H1 (cell line): ENCODE measurements at regions not wholly inside any gene's neighbourhood (a gene's known extent, or its start where the extent isn't known, plus 50 kb on each side); places are given as distances from the start of the nearest gene placed in this dataset.
A peak's percentile ranks its signal among the peaks of the same experiment; 100 is the strongest.

Experiments used
- CTCF ChIA-PET: fragments of 300-600 bp; sonication (Branson Sonifier 250); formaldehyde crosslinking; loops from one replicate; lab custom pipeline; 2021; ENCODE audit not compliant: partially characterized antibody; lab: Charles Lee
- POLR2A ChIA-PET: fragments of 300-600 bp; sonication (Branson Sonifier 250); formaldehyde crosslinking; loops from one replicate; lab custom pipeline; 2021; ENCODE audit warnings: inconsistent platforms; ENCODE audit not compliant: partially characterized antibody; lab: Charles Lee
- DNase-seq, 2 experiments: peaks; one replicate each; pipeline versions ENCODE4 v3.0.0 to v3.0.0-alpha.2; 2010 to 2022; ENCODE audit warnings: low spot score in 2 of 2, low read depth in 1 of 2, mixed read lengths in 1 of 2
- FAIRE-seq: peaks from 2 replicates; lab custom pipeline; 2011; peaks lifted over from hg19 to GRCh38; lab: Jason Lieb, UNC
- H2AFZ ChIP-seq: 2 replicates; pipeline ENCODE4 v1.8.1; 2012; ENCODE audit warnings: low read length, inconsistent platforms
- H2AK5ac ChIP-seq: 2 replicates; pipeline ENCODE4 v1.6.1; 2013; ENCODE audit warnings: low read depth, low read length
- H2BK120ac ChIP-seq: replicated peaks from 2 replicates; pipeline ENCODE3; 2013; ENCODE audit warnings: low read depth, low read length, inconsistent platforms
- H2BK12ac ChIP-seq: 2 replicates; pipeline ENCODE4 v1.6.1; 2013; ENCODE audit warnings: low read depth, low read length
- H2BK15ac ChIP-seq: 2 replicates; pipeline ENCODE4 v1.6.1; 2013; ENCODE audit warnings: low read length
- H2BK20ac ChIP-seq: 2 replicates; pipeline ENCODE4 v1.6.1; 2013; ENCODE audit warnings: low read length
- H2BK5ac ChIP-seq: 2 replicates; pipeline ENCODE4 v1.6.1; 2013; ENCODE audit warnings: low read depth, low read length
- H3K14ac ChIP-seq: 2 replicates; pipeline ENCODE4 v1.6.1; 2013; ENCODE audit warnings: inconsistent platforms; ENCODE audit not compliant: insufficient read length
- H3K18ac ChIP-seq: 2 replicates; pipeline ENCODE4 v1.6.1; 2013; ENCODE audit warnings: low read length; ENCODE audit errors: extremely low read depth
- H3K23ac ChIP-seq: 2 replicates; pipeline ENCODE4 v1.6.1; 2013; ENCODE audit warnings: inconsistent platforms; ENCODE audit not compliant: insufficient read length
- H3K23me2 ChIP-seq: 2 replicates; pipeline ENCODE4 v1.6.1; 2013; ENCODE audit warnings: low read depth, low read length
- H3K27ac ChIP-seq: 2 replicates; pipeline ENCODE4 v1.6.1; 2011; ENCODE audit warnings: low read depth, low read length, inconsistent platforms
- H3K27me3 ChIP-seq, 4 experiments: replicated peaks in 1 of 4; 1 replicate in 1 of 4; 2 replicates in 3 of 4; pipeline versions ENCODE4 v1.6.1 to v1.8.1; 2011 to 2013; ENCODE audit warnings: low read length in 3 of 4, mild to moderate bottlenecking in 3 of 4, inconsistent platforms in 2 of 4, mixed read lengths in 2 of 4, moderate library complexity in 1 of 4; ENCODE audit not compliant: control insufficient read depth in 3 of 4, insufficient read depth in 3 of 4; ENCODE audit errors: extremely low read depth in 1 of 4
- H3K36me3 ChIP-seq, 4 experiments: 2 replicates each; pipeline versions ENCODE4 v1.6.1 to v1.8.1; 2011 to 2013; ENCODE audit warnings: mild to moderate bottlenecking in 4 of 4, low read length in 3 of 4, moderate library complexity in 2 of 4, control low read depth in 1 of 4, inconsistent platforms in 1 of 4; ENCODE audit not compliant: insufficient read depth in 4 of 4, control insufficient read depth in 2 of 4
- H3K4ac ChIP-seq: replicated peaks from 2 replicates; pipeline ENCODE3; 2013; ENCODE audit warnings: low read length, low read depth, mixed read lengths, inconsistent platforms; ENCODE audit not compliant: insufficient read length
- H3K4me1 ChIP-seq, 4 experiments: replicated peaks in 1 of 4; 1 replicate in 1 of 4; 2 replicates in 3 of 4; pipeline versions ENCODE4 v1.6.1 to v1.8.1; 2011 to 2013; ENCODE audit warnings: low read length in 3 of 4, inconsistent platforms in 2 of 4, mixed read lengths in 1 of 4; ENCODE audit not compliant: insufficient read depth in 4 of 4, control insufficient read depth in 3 of 4
- H3K4me2 ChIP-seq, 2 experiments: 2 replicates each; pipeline versions ENCODE4 v1.6.1 to v1.8.1; 2011 to 2013; ENCODE audit warnings: low read depth in 2 of 2, low read length in 2 of 2, control low read depth in 1 of 2, inconsistent platforms in 1 of 2, mild to moderate bottlenecking in 1 of 2; ENCODE audit not compliant: insufficient read depth in 1 of 2
- H3K4me3 ChIP-seq, 4 experiments: fragments of 200-600, 300-600 bp in 1 of 4; sonication (generic), shearing (Covaris generic), sonication (Bioruptor Twin) in 1 of 4; 2 replicates each; pipeline versions ENCODE4 v1.5.1 to v1.8.1; 2011 to 2016; ENCODE audit warnings: low read length in 4 of 4, low read depth in 3 of 4, control low read depth in 2 of 4, inconsistent platforms in 2 of 4, mild to moderate bottlenecking in 2 of 4, mixed read lengths in 1 of 4, moderate library complexity in 1 of 4; ENCODE audit not compliant: insufficient read depth in 2 of 4; ENCODE audit errors: extremely low read depth in 1 of 4
- H3K56ac ChIP-seq: replicated peaks from 2 replicates; pipeline ENCODE3; 2013; ENCODE audit warnings: low read depth, mild to moderate bottlenecking, mixed read lengths, low read length, inconsistent platforms; ENCODE audit not compliant: insufficient read length
- H3K79me1 ChIP-seq: 2 replicates; pipeline ENCODE4 v1.6.1; 2013; ENCODE audit warnings: low read depth, low read length, control low read depth
- H3K79me2 ChIP-seq, 2 experiments: 2 replicates each; pipeline versions ENCODE4 v1.6.1 to v1.8.1; 2012 to 2013; ENCODE audit warnings: low read length in 2 of 2, mild to moderate bottlenecking in 2 of 2, inconsistent platforms in 1 of 2; ENCODE audit not compliant: insufficient read depth in 2 of 2, control insufficient read depth in 1 of 2
- H3K9ac ChIP-seq, 4 experiments: replicated peaks in 1 of 4; 1 replicate in 1 of 4; 2 replicates in 3 of 4; pipeline versions ENCODE4 v1.6.1 to v1.8.1; 2011 to 2013; ENCODE audit warnings: low read depth in 3 of 4, low read length in 3 of 4, control low read depth in 2 of 4, mild to moderate bottlenecking in 2 of 4, moderate library complexity in 2 of 4, inconsistent platforms in 1 of 4; ENCODE audit errors: extremely low read depth in 1 of 4
- H3K9me3 ChIP-seq, 2 experiments: 2 replicates each; pipeline versions ENCODE4 v1.6.1 to v1.8.1; 2012 to 2013; ENCODE audit warnings: mild to moderate bottlenecking in 2 of 2, moderate library complexity in 2 of 2, control low read depth in 1 of 2, inconsistent platforms in 1 of 2, low read depth in 1 of 2, low read length in 1 of 2, mixed read lengths in 1 of 2; ENCODE audit not compliant: insufficient read depth in 2 of 2
- H4K20me1 ChIP-seq, 2 experiments: replicated peaks in 1 of 2; 2 replicates each; pipeline versions ENCODE3 to v1.8.1; 2011 to 2013; ENCODE audit warnings: inconsistent platforms in 2 of 2, low read length in 2 of 2, mild to moderate bottlenecking in 1 of 2; ENCODE audit not compliant: insufficient read depth in 2 of 2, control insufficient read depth in 1 of 2
- H4K5ac ChIP-seq: 2 replicates; pipeline ENCODE4 v1.6.1; 2013; ENCODE audit warnings: low read length, low read depth, mixed read lengths, inconsistent platforms; ENCODE audit not compliant: insufficient read length
- H4K8ac ChIP-seq: 2 replicates; pipeline ENCODE4 v1.8.0; 2013; ENCODE audit warnings: mild to moderate bottlenecking, moderate library complexity, low read length, inconsistent platforms; ENCODE audit not compliant: insufficient read depth; ENCODE audit errors: extremely low read depth
- H4K91ac ChIP-seq: replicated peaks from 2 replicates; pipeline ENCODE3; 2013; ENCODE audit warnings: low read length, mixed read lengths, inconsistent platforms; ENCODE audit not compliant: insufficient read length
- BACH1 ChIP-seq: IDR thresholded peaks from 2 replicates; pipeline ENCODE4 v1.6.1; 2012; ENCODE audit warnings: low read length, improper control_type of control experiment
- CEBPB ChIP-seq: IDR thresholded peaks from 2 replicates; pipeline ENCODE4 v1.6.1; 2012; ENCODE audit warnings: low read depth, low read length
- CHD2 ChIP-seq: IDR thresholded peaks from 2 replicates; pipeline ENCODE4 v1.6.1; 2012; ENCODE audit warnings: low read length, improper control_type of control experiment
- CREB1 ChIP-seq: IDR thresholded peaks from 2 replicates; pipeline ENCODE4 v1.6.1; 2012; ENCODE audit warnings: inconsistent platforms
- EP300 ChIP-seq, 2 experiments: IDR thresholded peaks; 1 replicate in 1 of 2; 2 replicates in 1 of 2; pipeline ENCODE4 v1.6.1; 2011 to 2012; ENCODE audit warnings: low read depth in 2 of 2, low read length in 2 of 2, mild to moderate bottlenecking in 2 of 2, borderline replicate concordance in 1 of 2, inconsistent platforms in 1 of 2, moderate library complexity in 1 of 2
- EZH2 ChIP-seq: fragments of 200-600 bp; sonication (generic); IDR thresholded peaks from 2 replicates; pipeline ENCODE4 v1.7.1; 2012; ENCODE audit warnings: low read depth, mild to moderate bottlenecking, moderate library complexity, low read length, inconsistent platforms; ENCODE audit not compliant: severe bottlenecking
- FOSL1 ChIP-seq: IDR thresholded peaks from 2 replicates; pipeline ENCODE4 v1.6.1; 2011; ENCODE audit warnings: mild to moderate bottlenecking, low read depth, low read length, moderate library complexity; ENCODE audit not compliant: insufficient read depth
- GTF2F1 ChIP-seq: IDR thresholded peaks from 2 replicates; pipeline ENCODE4 v1.6.1; 2012; ENCODE audit warnings: low read depth, low read length, improper control_type of control experiment, borderline replicate concordance
- NRF1 ChIP-seq: IDR thresholded peaks from 2 replicates; pipeline ENCODE4 v1.6.1; 2011; ENCODE audit warnings: mild to moderate bottlenecking, low read depth, low read length, improper control_type of control experiment
- POLR2A ChIP-seq, 2 experiments: IDR thresholded peaks; 1 replicate in 1 of 2; 2 replicates in 1 of 2; pipeline ENCODE4 v1.6.1; 2011; ENCODE audit warnings: low read depth in 2 of 2, low read length in 2 of 2, mild to moderate bottlenecking in 2 of 2; ENCODE audit errors: control extremely low read depth in 1 of 2
- SAP30 ChIP-seq: fragments of 300-600 bp; sonication (generic); IDR thresholded peaks from 2 replicates; pipeline ENCODE4 v1.7.1; 2012; ENCODE audit warnings: low read length, moderate library complexity, mild to moderate bottlenecking, inconsistent platforms; ENCODE audit not compliant: insufficient read depth, insufficient replicate concordance
- SIN3A ChIP-seq, 2 experiments: IDR thresholded peaks in 1 of 2; conservative IDR thresholded peaks in 1 of 2; 2 replicates each; pipeline ENCODE4 v1.6.1; 2011 to 2012; ENCODE audit warnings: low read length in 2 of 2, improper control_type of control experiment in 1 of 2, low read depth in 1 of 2, mild to moderate bottlenecking in 1 of 2
- SIX5 ChIP-seq: IDR thresholded peaks from 2 replicates; pipeline ENCODE4 v1.6.1; 2011; ENCODE audit warnings: mild to moderate bottlenecking, low read depth, low read length
- SP4 ChIP-seq: IDR thresholded peaks from 2 replicates; pipeline ENCODE4 v1.6.1; 2012; ENCODE audit warnings: low read length, inconsistent platforms
- YY1 ChIP-seq: IDR thresholded peaks from 2 replicates; pipeline ENCODE4 v1.6.1; 2011; ENCODE audit warnings: low read depth, mild to moderate bottlenecking, low read length
- ZNF274 ChIP-seq: IDR thresholded peaks from 2 replicates; pipeline ENCODE4 v1.7.0; 2012; ENCODE audit warnings: low read length, borderline replicate concordance; ENCODE audit errors: extremely low read depth
- WGBS, 2 experiments: shearing (Covaris generic) in 1 of 2; methylation state at CpG; one replicate each; pipeline versions ENCODE4 v1.1.6 to v1.1.7; 2013 to 2015; ENCODE audit warnings: low lambda C conversion rate in 2 of 2, mixed read lengths in 2 of 2, inconsistent platforms in 1 of 2, low coverage in 1 of 2, missing lambda C conversion rate in 1 of 2; ENCODE audit not compliant: insufficient replicate concordance in 2 of 2, insufficient coverage in 1 of 2, insufficient read length in 1 of 2; ENCODE audit errors: extremely low coverage in 1 of 2, missing lambda C conversion rate in 1 of 2; 5-methylcytosine and 5-hydroxymethylcytosine counted together

DNA sequence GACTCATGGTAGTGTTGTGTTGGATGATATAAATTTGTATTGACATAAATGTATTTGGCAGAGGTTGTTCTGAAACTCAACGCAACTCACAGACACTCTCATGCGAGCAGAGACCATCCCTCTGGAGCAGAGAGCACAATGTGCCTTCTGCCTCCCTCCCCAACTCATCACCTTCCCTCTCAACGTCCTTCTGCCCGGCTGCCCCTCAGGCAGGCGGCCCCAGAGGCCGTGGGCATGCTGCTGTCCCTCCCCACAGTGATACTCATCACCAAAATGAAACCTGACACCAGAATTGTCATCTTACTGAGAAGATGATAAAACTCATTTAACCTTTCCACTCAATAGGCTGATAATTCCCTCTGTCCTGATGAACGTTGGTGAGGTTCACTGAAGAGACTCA, 260.6 kb downstream of the ETS1 start:
- no peak overlapping the region for H3K4ac ChIP-seq
- H2BK120ac ChIP-seq, result no peak overlapping the region
- H3K4me1 ChIP-seq, result no peaks in the 10 kb centered on the region
- FAIRE-seq (no peak), DNase-seq (no peak)
- H4K5ac ChIP-seq, result no peak overlapping the region
- H2AK5ac ChIP-seq, result no peak overlapping the region
- no peak overlapping the region for H2BK20ac ChIP-seq
- H3K36me3 ChIP-seq, result no peaks in the 10 kb centered on the region
- no peak overlapping the region for H3K18ac ChIP-seq
- H3K9me3 ChIP-seq, result no peaks in the 10 kb centered on the region
- no peak overlapping the region for H2AFZ ChIP-seq
- no peak overlapping the region for H3K14ac ChIP-seq
- H4K20me1 ChIP-seq, result no peaks in the 10 kb centered on the region
- WGBS, 2 experiments, result 86% methylated on average over 7 of the region's 7 CpGs; no CpG with 5 or more reads in 1 of the 2 experiments
- H4K8ac ChIP-seq, result 0 out of 2 replicates have a peak overlapping the region, but pooled peaks have one; percentile 14
- H2BK12ac ChIP-seq, result no peak overlapping the region
- no peak overlapping the region for H3K4me3 ChIP-seq
- H3K79me1 ChIP-seq, result no peaks in the 10 kb centered on the region
- H3K9ac ChIP-seq, result no peak overlapping the region
- H2BK15ac ChIP-seq, result no peak overlapping the region
- no peaks in the 10 kb centered on the region for H3K27me3 ChIP-seq
- no peak overlapping the region for H3K56ac ChIP-seq
- POLR2A ChIA-PET, result no interaction called here
- CTCF ChIA-PET, result interaction anchor here (0.8 kb wide), 1 partner anchor 10 kb away, joined by 3 read pairs; no protein-coding TSS in a partner anchor
- H3K79me2 ChIP-seq, result no peaks in the 10 kb centered on the region
- no peak overlapping the region for H3K27ac ChIP-seq
- no peak overlapping the region for H2BK5ac ChIP-seq
- H4K91ac ChIP-seq, result no peak overlapping the region
- H3K23ac ChIP-seq, result no peak overlapping the region
- no peaks in the 10 kb centered on the region for H3K23me2 ChIP-seq
- no peak overlapping the region for H3K4me2 ChIP-seq
- TF ChIP-seq FOSL1, result no peak
- TF ChIP-seq SIN3A (conservative IDR thresholded peaks at IDR 0.05 in 1 of 2, IDR thresholded peaks at IDR 0.05 in 1 of 2; ENCODE audit: low read depth in 1 of 2, low read length in 2 of 2), result no peak
- TF ChIP-seq SAP30, result no peak
- no peak for TF ChIP-seq GTF2F1
- TF ChIP-seq ZNF274, result no peak
- TF ChIP-seq NRF1, result no peak
- TF ChIP-seq POLR2A (IDR thresholded peaks at IDR 0.05; ENCODE audit: control extremely low read depth in 1 of 2, low read depth in 2 of 2, low read length in 2 of 2), result no peak
- TF ChIP-seq EP300 (IDR thresholded peaks at IDR 0.05; ENCODE audit: borderline replicate concordance in 1 of 2, low read depth in 2 of 2, low read length in 2 of 2), result no peak
- no peak for TF ChIP-seq SP4
- no peak for TF ChIP-seq YY1
- TF ChIP-seq EZH2, result no peak
- no peak for TF ChIP-seq CREB1
- no peak for TF ChIP-seq CEBPB
- no peak for TF ChIP-seq SIX5
- TF ChIP-seq BACH1, result no peak
- no peak for TF ChIP-seq CHD2
